ENCODE measurements at regions not wholly inside any gene's neighbourhood (a gene's known extent, or its start where the extent isn't known, plus 50 kb on each side); places are given as distances from the start of the nearest gene placed in this dataset.

GRCh38 chr9:86752733-86753132 lies 194.6 kb downstream of the GAS1 start:
- H3K36me3 ChIP-seq (ENCODE audit: low read depth) = no peaks in the 10 kb centered on the region
- intact Hi-C loops (cut with micrococcal nuclease; ENCODE audit: unreplicated experiment) = no loop called here
- BruUV-seq (replicated peaks) = no TSS peak
- no peak for DNase-seq
- H3K27ac ChIP-seq = no peak overlapping the region
- H3F3A ChIP-seq (ENCODE audit: insufficient read depth, low read depth) = no peaks in the 10 kb centered on the region
- no peak overlapping the region for H3K4me3 ChIP-seq
- no peaks in the 10 kb centered on the region for H4K20me1 ChIP-seq (ENCODE audit: insufficient read depth)
- no peak overlapping the region for H3K4me2 ChIP-seq
- H3K27me3 ChIP-seq (ENCODE audit: insufficient read depth, low read depth) = no peaks in the 10 kb centered on the region
- no peaks in the 10 kb centered on the region for H3K79me2 ChIP-seq (ENCODE audit: low read depth)
- no peak overlapping the region for H2AFZ ChIP-seq
- CTCF ChIA-PET = no interaction called here
- no peaks in the 10 kb centered on the region for H3K4me1 ChIP-seq (replicated peaks; ENCODE audit: insufficient read depth)
- H3K9me2 ChIP-seq (ENCODE audit: insufficient read depth) = no peaks in the 10 kb centered on the region
- H3K9me3 ChIP-seq (ENCODE audit: insufficient read depth, low read depth) = no peaks in the 10 kb centered on the region
- POLR2A ChIA-PET (ENCODE audit: unreplicated experiment) = no interaction called here
- no peak for TF ChIP-seq EZH2 (IDR thresholded peaks at IDR 0.05; ENCODE audit: low read depth)
- no peak for TF ChIP-seq CTCF (conservative IDR thresholded peaks at IDR 0.05)

- no peaks in the 10 kb centered on the region for H3K9me2 ChIP-seq (ENCODE audit: insufficient read depth)
- H3K27me3 ChIP-seq (ENCODE audit: insufficient read depth, low read depth) = no peaks in the 10 kb centered on the region
- H3K9me3 ChIP-seq (ENCODE audit: insufficient read depth, low read depth) = no peaks in the 10 kb centered on the region
- POLR2A ChIA-PET (ENCODE audit: unreplicated experiment) = no interaction called here
- no peak for TF ChIP-seq EZH2 (IDR thresholded peaks at IDR 0.05; ENCODE audit: low read depth)
- TF ChIP-seq CTCF (conservative IDR thresholded peaks at IDR 0.05) = no peak
- DNase-seq = no peak
- no peaks in the 10 kb centered on the region for H3F3A ChIP-seq (ENCODE audit: insufficient read depth, low read depth)
- H3K4me1 ChIP-seq (replicated peaks; ENCODE audit: insufficient read depth) = no peaks in the 10 kb centered on the region
- H3K4me2 ChIP-seq = no peak overlapping the region
- no peak overlapping the region for H3K4me3 ChIP-seq
- H4K20me1 ChIP-seq (ENCODE audit: insufficient read depth) = no peaks in the 10 kb centered on the region
- H3K79me2 ChIP-seq (ENCODE audit: low read depth) = no peaks in the 10 kb centered on the region
- no peaks in the 10 kb centered on the region for H3K36me3 ChIP-seq (ENCODE audit: low read depth)
- no peak overlapping the region for H3K27ac ChIP-seq
- intact Hi-C loops (cut with micrococcal nuclease; ENCODE audit: unreplicated experiment) = no loop called here
- BruUV-seq (replicated peaks) = no TSS peak
- H2AFZ ChIP-seq = no peak overlapping the region
- CTCF ChIA-PET = no interaction called here
Observed at GRCh38 chr9:86751956-86752355, 195.3 kb downstream of the GAS1 start.

GRCh38 chr9:86751207-86751606 lies 196.1 kb downstream of the GAS1 start:
- Histone ChIP-seq H3K79me2 (ENCODE audit: low read depth) (no peaks in the 10 kb centered on the region), H3K36me3 (ENCODE audit: low read depth) (no peaks in the 10 kb centered on the region), H2AFZ (no peak overlapping the region), H3K9me3 (ENCODE audit: insufficient read depth, low read depth) (no peaks in the 10 kb centered on the region), H3K27ac (no peak overlapping the region), H3K4me2 (no peak overlapping the region), H4K20me1 (ENCODE audit: insufficient read depth) (no peaks in the 10 kb centered on the region), H3K27me3 (ENCODE audit: insufficient read depth, low read depth) (no peaks in the 10 kb centered on the region), H3K4me1 (replicated peaks; ENCODE audit: insufficient read depth) (no peaks in the 10 kb centered on the region), H3K4me3 (no peak overlapping the region), H3K9me2 (ENCODE audit: insufficient read depth) (no peaks in the 10 kb centered on the region), H3F3A (ENCODE audit: insufficient read depth, low read depth) (no peaks in the 10 kb centered on the region)
- no TSS peak for BruUV-seq (replicated peaks)
- intact Hi-C loops (cut with micrococcal nuclease; ENCODE audit: unreplicated experiment) = no loop called here
- no peak for DNase-seq
- no peak for TF ChIP-seq EZH2 (IDR thresholded peaks at IDR 0.05; ENCODE audit: low read depth)
- no peak for TF ChIP-seq CTCF (conservative IDR thresholded peaks at IDR 0.05)
- ChIA-PET POLR2A (ENCODE audit: unreplicated experiment) (no interaction called here), CTCF (no interaction called here)

All from PC-9 (cell line).